ENCODE measurements at regions not wholly inside any gene's neighbourhood (a gene's known extent, or its start where the extent isn't known, plus 50 kb on each side); places are given as distances from the start of the nearest gene placed in this dataset.

DNA sequence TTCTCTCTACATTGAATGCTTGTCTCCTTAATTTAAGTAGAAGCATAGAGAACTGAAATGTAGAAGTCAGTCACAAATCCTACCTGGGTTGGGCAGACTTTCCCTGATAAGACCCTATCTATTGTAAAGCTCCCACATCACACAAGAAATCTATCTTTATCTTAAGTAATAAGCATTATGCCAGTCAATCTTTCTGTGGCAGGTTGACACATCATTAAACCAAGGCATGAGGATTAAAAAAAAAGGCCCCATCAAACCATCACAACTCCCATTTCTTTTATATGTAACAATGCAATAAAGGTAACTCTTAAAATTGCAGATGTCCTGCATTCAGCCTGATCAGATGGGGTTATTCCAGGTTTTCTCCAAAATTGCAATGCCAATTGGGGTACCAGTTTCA is 311.8 kb downstream of the TOX3 start:
- Histone ChIP-seq H3K27me3 (ENCODE audit: control insufficient read depth in 1 of 2, insufficient read depth in 2 of 2, low read length in 2 of 2) (no peaks in the 10 kb centered on the region), H3K4me3 (ENCODE audit: low read length in 2 of 2) (no peak overlapping the region), H3K27ac (ENCODE audit: low read length) (no peak overlapping the region)

DNA sequence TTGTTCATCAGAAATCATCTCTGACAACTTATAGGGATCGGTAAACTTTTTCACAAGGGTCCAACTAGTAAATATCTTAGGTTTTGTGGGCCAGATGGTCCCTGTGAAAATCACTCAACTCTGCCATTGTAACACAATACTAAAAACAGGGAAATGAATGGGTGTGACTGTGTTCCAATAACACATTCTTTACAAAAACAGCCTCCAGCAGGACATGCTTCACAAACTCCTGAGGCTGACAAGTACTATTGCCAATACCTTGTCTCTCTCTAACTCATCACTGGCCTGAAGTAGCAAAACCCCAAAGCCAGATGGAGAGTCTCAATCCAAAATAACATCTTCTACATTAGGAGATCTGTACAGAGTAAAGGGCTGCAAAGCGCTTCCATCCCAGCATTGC is 312.3 kb downstream of the TOX3 start:
- Histone ChIP-seq H3K9ac (ENCODE audit: low read length in 2 of 2) (no peak overlapping the region), H3K4me1 (ENCODE audit: control insufficient read depth, insufficient read depth, low read length) (no peaks in the 10 kb centered on the region), H3K9me3 (ENCODE audit: control insufficient read depth in 2 of 2, low read length in 2 of 2) (no peaks in the 10 kb centered on the region), H3K4me3 (ENCODE audit: low read length in 2 of 2) (no peak overlapping the region), H3K27me3 (ENCODE audit: control insufficient read depth in 1 of 2, insufficient read depth in 2 of 2, low read length in 2 of 2) (no peaks in the 10 kb centered on the region), H3K36me3 (ENCODE audit: control insufficient read depth in 2 of 2, insufficient read depth in 2 of 2, low read length in 2 of 2) (no peaks in the 10 kb centered on the region), H3K27ac (ENCODE audit: low read length) (no peak overlapping the region)

More for the DNA sequence above, 311.8 kb downstream of the TOX3 start:
- Histone ChIP-seq H3K4me1 (ENCODE audit: control insufficient read depth, insufficient read depth, low read length) (no peaks in the 10 kb centered on the region), H3K9me3 (ENCODE audit: control insufficient read depth in 2 of 2, low read length in 2 of 2) (no peaks in the 10 kb centered on the region), H3K36me3 (ENCODE audit: control insufficient read depth in 2 of 2, insufficient read depth in 2 of 2, low read length in 2 of 2) (no peaks in the 10 kb centered on the region), H3K9ac (ENCODE audit: low read length in 2 of 2) (no peak overlapping the region)

DNA sequence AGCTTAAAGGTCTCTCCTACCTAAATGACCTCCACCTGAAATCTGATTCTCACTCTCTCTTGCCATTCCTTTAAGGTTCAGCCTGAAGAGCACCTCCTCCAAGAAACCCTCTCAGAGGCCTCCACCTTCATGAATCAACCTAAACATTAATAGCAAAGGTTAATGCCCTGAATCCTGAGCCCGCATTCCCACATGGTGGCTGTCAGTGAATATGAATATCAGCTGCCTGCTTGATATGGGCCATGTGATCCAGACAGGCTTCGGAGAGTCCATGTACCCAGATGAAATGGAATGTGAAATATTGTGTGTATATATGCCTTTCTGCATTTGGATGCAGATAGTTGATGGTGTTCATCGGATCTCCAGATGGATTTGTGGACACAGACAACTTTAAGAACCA is 317.5 kb downstream of the TOX3 start:
- Histone ChIP-seq H3K36me3 (ENCODE audit: control insufficient read depth in 2 of 2, insufficient read depth in 2 of 2, low read length in 2 of 2) (no peaks in the 10 kb centered on the region), H3K4me1 (ENCODE audit: control insufficient read depth, insufficient read depth, low read length) (no peaks in the 10 kb centered on the region), H3K9ac (ENCODE audit: low read length in 2 of 2) (no peak overlapping the region), H3K9me3 (ENCODE audit: control insufficient read depth in 2 of 2, low read length in 2 of 2) (peaks cover 0 to 3% of the 10 kb centered on the region in 2 donors), H3K4me3 (ENCODE audit: low read length in 2 of 2) (no peak overlapping the region), H3K27ac (ENCODE audit: low read length) (no peak overlapping the region), H3K27me3 (ENCODE audit: control insufficient read depth in 1 of 2, insufficient read depth in 2 of 2, low read length in 2 of 2) (no peaks in the 10 kb centered on the region)

DNA sequence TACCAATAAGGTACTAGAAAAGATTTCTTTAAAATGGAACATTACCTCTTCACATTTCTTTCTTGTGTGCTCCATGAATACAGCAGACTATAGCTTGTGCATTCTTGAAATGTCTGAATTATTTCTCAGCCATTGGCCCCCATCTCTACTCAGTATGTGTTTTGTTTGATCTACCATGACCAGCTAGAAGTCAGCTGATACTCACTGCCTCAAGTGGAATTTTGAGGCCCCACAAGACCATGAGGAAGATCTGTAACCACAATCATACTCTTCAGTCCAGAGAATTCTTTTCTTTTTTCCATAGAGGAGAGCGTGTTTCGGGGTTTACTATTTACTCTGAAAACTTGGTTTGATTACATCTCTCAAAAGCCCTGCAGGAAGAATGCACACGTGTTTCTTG is 319.1 kb downstream of the TOX3 start:
- Histone ChIP-seq H3K27ac (ENCODE audit: low read length) (no peak overlapping the region), H3K36me3 (ENCODE audit: control insufficient read depth in 2 of 2, insufficient read depth in 2 of 2, low read length in 2 of 2) (no peaks in the 10 kb centered on the region), H3K9ac (ENCODE audit: low read length in 2 of 2) (no peak overlapping the region), H3K27me3 (ENCODE audit: control insufficient read depth in 1 of 2, insufficient read depth in 2 of 2, low read length in 2 of 2) (no peaks in the 10 kb centered on the region), H3K4me3 (ENCODE audit: low read length in 2 of 2) (no peak overlapping the region), H3K9me3 (ENCODE audit: control insufficient read depth in 2 of 2, low read length in 2 of 2) (peaks cover 0 to 3% of the 10 kb centered on the region in 2 donors), H3K4me1 (ENCODE audit: control insufficient read depth, insufficient read depth, low read length) (no peaks in the 10 kb centered on the region)

DNA sequence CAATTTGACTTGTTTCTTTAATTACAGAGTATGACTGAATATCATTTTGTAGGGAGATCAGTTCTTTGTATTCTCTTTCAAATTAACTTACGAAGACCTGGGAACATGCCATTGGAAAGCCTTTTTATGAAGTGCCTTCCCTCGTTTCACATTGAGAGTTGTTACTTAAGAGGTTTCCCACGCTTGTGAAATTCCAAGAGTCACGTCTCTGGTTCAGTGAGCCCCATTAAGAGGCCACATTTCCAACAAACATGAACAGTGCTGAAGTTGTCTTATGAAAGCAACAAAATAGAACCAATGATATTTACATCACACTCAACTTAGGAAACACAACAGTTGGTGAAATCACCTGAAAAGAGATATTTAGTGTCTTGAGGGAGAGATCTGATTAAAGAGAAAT is 334.1 kb downstream of the TOX3 start:
- Histone ChIP-seq H3K9ac (ENCODE audit: low read length in 2 of 2) (no peak overlapping the region), H3K27me3 (ENCODE audit: control insufficient read depth in 1 of 2, insufficient read depth in 2 of 2, low read length in 2 of 2) (no peaks in the 10 kb centered on the region), H3K36me3 (ENCODE audit: control insufficient read depth in 2 of 2, insufficient read depth in 2 of 2, low read length in 2 of 2) (no peaks in the 10 kb centered on the region), H3K27ac (ENCODE audit: low read length) (no peak overlapping the region), H3K4me1 (ENCODE audit: control insufficient read depth, insufficient read depth, low read length) (no peaks in the 10 kb centered on the region), H3K9me3 (ENCODE audit: control insufficient read depth in 2 of 2, low read length in 2 of 2) (no peaks in the 10 kb centered on the region), H3K4me3 (ENCODE audit: low read length in 2 of 2) (no peak overlapping the region)

DNA sequence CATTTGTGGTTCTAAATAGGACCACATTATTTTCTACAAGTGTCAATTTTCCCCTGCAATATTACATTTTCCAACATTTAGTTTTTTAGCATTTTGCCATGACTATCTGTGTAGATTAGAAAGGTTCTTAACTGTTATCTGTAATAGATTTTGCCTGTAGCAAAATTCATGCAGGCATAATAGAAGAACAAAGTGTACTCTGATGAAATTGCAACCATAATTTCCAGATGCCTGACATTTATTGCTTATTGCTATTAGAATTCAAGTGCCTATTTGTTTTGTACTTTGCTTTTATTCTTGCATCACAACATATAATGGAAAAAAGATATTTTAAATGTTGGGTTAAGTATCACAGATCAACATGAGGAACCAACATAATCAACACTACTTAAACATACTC is 337.7 kb downstream of the TOX3 start:
- Histone ChIP-seq H3K9ac (ENCODE audit: low read length in 2 of 2) (no peak overlapping the region), H3K27ac (ENCODE audit: low read length) (no peak overlapping the region), H3K4me3 (ENCODE audit: low read length in 2 of 2) (no peak overlapping the region), H3K4me1 (ENCODE audit: control insufficient read depth, insufficient read depth, low read length) (no peaks in the 10 kb centered on the region), H3K9me3 (ENCODE audit: control insufficient read depth in 2 of 2, low read length in 2 of 2) (no peaks in the 10 kb centered on the region), H3K36me3 (ENCODE audit: control insufficient read depth in 2 of 2, insufficient read depth in 2 of 2, low read length in 2 of 2) (no peaks in the 10 kb centered on the region), H3K27me3 (ENCODE audit: control insufficient read depth in 1 of 2, insufficient read depth in 2 of 2, low read length in 2 of 2) (no peaks in the 10 kb centered on the region)

DNA sequence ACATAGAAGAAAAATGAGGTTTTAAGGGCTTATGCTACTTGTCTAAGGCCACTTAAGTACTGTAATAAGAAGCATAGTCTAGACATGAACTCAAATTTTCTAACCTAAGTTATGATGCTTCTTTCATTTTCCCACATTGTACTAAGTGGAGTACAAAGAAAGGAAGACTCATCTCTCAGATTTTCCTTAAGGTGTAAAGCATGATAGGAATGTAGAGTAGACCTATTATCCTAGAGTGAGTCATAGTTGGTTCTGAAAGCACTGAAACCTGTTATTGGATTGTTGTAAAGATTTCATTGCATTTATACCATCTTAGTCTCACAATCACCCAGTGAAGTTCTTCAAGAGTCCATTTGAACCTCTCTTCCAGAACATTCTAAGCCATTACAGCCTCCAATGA is 343.8 kb downstream of the TOX3 start:
- Histone ChIP-seq H3K27ac (ENCODE audit: low read length) (no peak overlapping the region), H3K9me3 (ENCODE audit: control insufficient read depth in 2 of 2, low read length in 2 of 2) (no peaks in the 10 kb centered on the region), H3K36me3 (ENCODE audit: control insufficient read depth in 2 of 2, insufficient read depth in 2 of 2, low read length in 2 of 2) (no peaks in the 10 kb centered on the region), H3K27me3 (ENCODE audit: control insufficient read depth in 1 of 2, insufficient read depth in 2 of 2, low read length in 2 of 2) (no peaks in the 10 kb centered on the region), H3K4me3 (ENCODE audit: low read length in 2 of 2) (no peak overlapping the region), H3K9ac (ENCODE audit: low read length in 2 of 2) (no peak overlapping the region), H3K4me1 (ENCODE audit: control insufficient read depth, insufficient read depth, low read length) (no peaks in the 10 kb centered on the region)

DNA sequence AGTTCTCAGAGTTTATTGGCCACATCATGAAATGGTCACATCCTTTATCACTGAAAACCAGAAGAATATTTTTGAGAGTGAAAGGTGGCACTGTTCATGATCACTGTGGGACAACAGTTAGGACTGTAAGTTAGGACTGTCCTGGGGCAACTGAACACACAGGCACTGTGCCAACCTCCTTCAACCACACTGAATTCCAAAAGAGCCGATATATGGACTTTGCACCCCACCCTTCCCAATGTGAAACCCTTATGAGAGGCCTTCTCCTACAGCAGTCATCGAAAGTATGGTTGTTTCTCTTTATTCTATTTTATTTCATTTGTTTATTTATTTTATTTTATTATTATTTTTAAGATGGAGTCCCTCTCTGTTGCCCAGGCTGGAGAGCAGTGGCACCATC is 353.5 kb downstream of the TOX3 start:
- Histone ChIP-seq H3K9me3 (ENCODE audit: control insufficient read depth in 2 of 2, low read length in 2 of 2) (no peaks in the 10 kb centered on the region), H3K36me3 (ENCODE audit: control insufficient read depth in 2 of 2, insufficient read depth in 2 of 2, low read length in 2 of 2) (no peaks in the 10 kb centered on the region), H3K27me3 (ENCODE audit: control insufficient read depth in 1 of 2, insufficient read depth in 2 of 2, low read length in 2 of 2) (no peaks in the 10 kb centered on the region), H3K4me1 (ENCODE audit: control insufficient read depth, insufficient read depth, low read length) (no peaks in the 10 kb centered on the region), H3K9ac (ENCODE audit: low read length in 2 of 2) (no peak overlapping the region), H3K27ac (ENCODE audit: low read length) (no peak overlapping the region), H3K4me3 (ENCODE audit: low read length in 2 of 2) (no peak overlapping the region)

DNA sequence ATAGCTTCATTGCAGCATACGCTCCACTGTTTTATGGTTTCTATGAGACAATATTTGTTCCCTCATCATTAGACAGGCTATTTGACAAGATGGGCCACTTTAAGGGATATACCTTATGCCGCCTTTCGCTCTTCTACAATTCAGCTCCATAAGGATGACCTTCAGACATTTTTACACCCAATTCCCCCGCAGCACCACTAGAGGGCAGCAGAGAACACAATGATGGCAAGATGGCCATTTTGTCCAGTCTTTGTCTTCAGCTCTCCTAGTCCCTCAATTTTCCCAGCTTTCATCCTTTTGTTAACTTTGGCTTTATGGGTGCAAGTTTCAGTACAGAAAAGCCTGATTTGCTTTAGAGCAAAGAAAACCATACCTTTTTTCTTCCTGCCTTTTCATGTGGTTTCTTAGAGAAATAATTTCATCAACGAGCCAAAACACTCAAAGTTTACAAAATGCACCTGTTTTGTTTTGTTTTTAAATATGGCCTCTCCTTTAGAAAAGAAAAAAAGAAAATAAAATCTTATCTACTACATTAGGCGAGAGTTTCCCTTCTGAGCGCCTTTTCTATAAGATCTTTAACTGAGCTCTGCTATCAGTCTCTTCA is 355.3 kb downstream of the TOX3 start:
- Histone ChIP-seq H3K4me1 (ENCODE audit: control insufficient read depth, insufficient read depth, low read length) (no peaks in the 10 kb centered on the region), H3K4me3 (ENCODE audit: low read length in 2 of 2) (no peak overlapping the region), H3K36me3 (ENCODE audit: control insufficient read depth in 2 of 2, insufficient read depth in 2 of 2, low read length in 2 of 2) (no peaks in the 10 kb centered on the region), H3K9me3 (ENCODE audit: control insufficient read depth in 2 of 2, low read length in 2 of 2) (no peaks in the 10 kb centered on the region), H3K27ac (ENCODE audit: low read length) (no peak overlapping the region), H3K9ac (ENCODE audit: low read length in 2 of 2) (no peak overlapping the region), H3K27me3 (ENCODE audit: control insufficient read depth in 1 of 2, insufficient read depth in 2 of 2, low read length in 2 of 2) (no peaks in the 10 kb centered on the region)

DNA sequence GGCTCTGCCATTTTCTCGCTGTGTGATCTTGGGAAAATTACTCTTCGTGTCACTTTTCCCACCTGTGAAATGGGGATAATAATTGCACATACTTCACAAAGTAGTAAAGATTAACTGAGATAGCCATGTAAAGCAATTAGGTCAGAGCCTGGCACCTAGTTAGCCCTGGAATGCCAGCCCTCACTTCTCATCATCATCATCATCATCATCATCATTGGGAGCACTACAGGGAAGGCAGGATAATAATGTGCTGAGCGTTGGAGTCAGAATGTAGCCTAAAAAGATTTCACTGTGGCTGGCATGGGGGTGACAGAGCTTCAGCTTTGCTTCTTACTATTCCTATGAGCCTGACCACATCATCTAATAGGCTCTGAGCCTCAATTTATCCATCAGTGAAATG is 362.6 kb downstream of the TOX3 start:
- Histone ChIP-seq H3K4me3 (ENCODE audit: low read length in 2 of 2) (no peak overlapping the region), H3K36me3 (ENCODE audit: control insufficient read depth in 2 of 2, insufficient read depth in 2 of 2, low read length in 2 of 2) (no peaks in the 10 kb centered on the region), H3K9ac (ENCODE audit: low read length in 2 of 2) (no peak overlapping the region), H3K27ac (ENCODE audit: low read length) (no peak overlapping the region), H3K9me3 (ENCODE audit: control insufficient read depth in 2 of 2, low read length in 2 of 2) (no peaks in the 10 kb centered on the region), H3K27me3 (ENCODE audit: control insufficient read depth in 1 of 2, insufficient read depth in 2 of 2, low read length in 2 of 2) (peaks cover 0 to 2% of the 10 kb centered on the region in 2 donors), H3K4me1 (ENCODE audit: control insufficient read depth, insufficient read depth, low read length) (no peaks in the 10 kb centered on the region)

DNA sequence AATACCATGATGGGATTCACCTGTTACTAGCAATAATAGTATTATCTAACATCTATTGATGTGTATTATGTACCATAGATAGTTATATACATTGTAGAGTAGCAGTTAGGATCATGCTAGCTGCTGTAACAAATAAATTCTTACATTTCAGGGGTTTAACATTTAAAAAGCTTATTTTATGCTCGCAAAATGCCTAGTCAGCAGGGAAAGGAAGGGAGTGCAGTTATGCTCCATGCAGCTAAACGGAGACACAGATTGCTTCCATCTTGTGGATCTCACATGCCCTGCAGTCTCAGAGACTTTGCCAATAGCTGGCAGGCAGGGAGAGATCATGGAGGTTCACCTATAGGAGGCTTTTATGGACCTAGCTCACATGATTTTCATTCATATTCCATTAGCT is 364.1 kb downstream of the TOX3 start:
- Histone ChIP-seq H3K27ac (ENCODE audit: low read length) (no peak overlapping the region), H3K27me3 (ENCODE audit: control insufficient read depth in 1 of 2, insufficient read depth in 2 of 2, low read length in 2 of 2) (peaks cover 0 to 2% of the 10 kb centered on the region in 2 donors), H3K9me3 (ENCODE audit: control insufficient read depth in 2 of 2, low read length in 2 of 2) (no peaks in the 10 kb centered on the region), H3K36me3 (ENCODE audit: control insufficient read depth in 2 of 2, insufficient read depth in 2 of 2, low read length in 2 of 2) (no peaks in the 10 kb centered on the region), H3K4me1 (ENCODE audit: control insufficient read depth, insufficient read depth, low read length) (no peaks in the 10 kb centered on the region), H3K9ac (ENCODE audit: low read length in 2 of 2) (no peak overlapping the region), H3K4me3 (ENCODE audit: low read length in 2 of 2) (no peak overlapping the region)

All from stomach smooth muscle (tissue), 2 donors.